GM23338 (cell line): ENCODE measurements at regions not wholly inside any gene's neighbourhood (a gene's known extent, or its start where the extent isn't known, plus 50 kb on each side); places are given as distances from the start of the nearest gene placed in this dataset.

Experiments
- ATAC-seq: fragments of 200-7000 bp; cut with Tn5 transposase; 3 replicates; pipeline ENCODE4 v1.9.1; 2020
- DNase-seq: peaks from one replicate; pipeline ENCODE4 v3.0.0-alpha.2; 2015; ENCODE audit warnings: low spot score
- H2AFZ ChIP-seq: fragments of 200-600 bp; sonication (generic); 2 replicates; pipeline ENCODE4 v1.8.0; 2016; ENCODE audit warnings: antibody characterized with exemption, mild to moderate bottlenecking, moderate library complexity
- H3F3A ChIP-seq: fragments of 200-600 bp; sonication (generic); replicated peaks from 2 replicates; pipeline ENCODE4 v1.8.0; 2017; ENCODE audit warnings: antibody characterized with exemption, mixed run types, low read depth
- H3K27ac ChIP-seq: fragments of 200-600 bp; sonication (generic); 2 replicates; pipeline ENCODE4 v1.6.1; 2016; ENCODE audit warnings: low read depth
- H3K27me3 ChIP-seq: fragments of 200-600 bp; sonication (generic); 2 replicates; pipeline ENCODE4 v1.8.0; 2016; ENCODE audit warnings: mild to moderate bottlenecking, mixed run types, moderate library complexity; ENCODE audit not compliant: insufficient read depth
- H3K36me3 ChIP-seq: fragments of 200-600 bp; sonication (generic); 2 replicates; pipeline ENCODE4 v1.8.0; 2016; ENCODE audit warnings: mild to moderate bottlenecking; ENCODE audit not compliant: insufficient read depth
- H3K4me1 ChIP-seq: fragments of 200-600 bp; sonication (generic); 2 replicates; pipeline ENCODE4 v1.8.0; 2016; ENCODE audit warnings: mild to moderate bottlenecking, moderate library complexity; ENCODE audit not compliant: insufficient read depth
- H3K4me2 ChIP-seq: fragments of 200-600 bp; sonication (generic); 2 replicates; pipeline ENCODE4 v1.7.1; 2017; ENCODE audit warnings: mixed run types
- H3K4me3 ChIP-seq: fragments of 200-600 bp; sonication (generic); 2 replicates; pipeline ENCODE4 v1.6.1; 2016; ENCODE audit warnings: mixed run types
- H3K79me2 ChIP-seq: fragments of 200-600 bp; sonication (generic); replicated peaks from 2 replicates; pipeline ENCODE4 v1.8.0; 2017; ENCODE audit warnings: mild to moderate bottlenecking; ENCODE audit not compliant: insufficient read depth
- H3K9me2 ChIP-seq: fragments of 200-600 bp; sonication (generic); 2 replicates; pipeline ENCODE4 v1.8.0; 2017; ENCODE audit not compliant: insufficient read depth
- H4K20me1 ChIP-seq: fragments of 200-600 bp; sonication (generic); replicated peaks from 2 replicates; pipeline ENCODE4 v1.8.0; 2017; ENCODE audit warnings: mild to moderate bottlenecking; ENCODE audit not compliant: insufficient read depth
- H3K27ac Mint-ChIP-seq: 2 replicates; pipeline ENCODE4 v1.8.0; 2020; ENCODE audit warnings: inconsistent platforms, mild to moderate bottlenecking, moderate library complexity, mixed read lengths
- H3K27me3 Mint-ChIP-seq: 3 replicates; pipeline ENCODE4 v1.8.0; 2022; ENCODE audit warnings: low read depth, mild to moderate bottlenecking, moderate library complexity, mixed read lengths, inconsistent platforms; ENCODE audit not compliant: insufficient read depth, poor library complexity
- H3K36me3 Mint-ChIP-seq: 3 replicates; pipeline ENCODE4 v1.8.0; 2021; ENCODE audit warnings: low read depth, mild to moderate bottlenecking, inconsistent platforms, moderate library complexity, mixed read lengths
- H3K4me1 Mint-ChIP-seq: 3 replicates; pipeline ENCODE4 v1.8.0; 2020; ENCODE audit warnings: mild to moderate bottlenecking, inconsistent platforms, mixed read lengths
- H3K4me3 Mint-ChIP-seq: 3 replicates; pipeline ENCODE4 v1.8.0; 2021; ENCODE audit warnings: moderate library complexity, mild to moderate bottlenecking, inconsistent platforms, mixed read lengths
- H3K9me3 Mint-ChIP-seq: 3 replicates; pipeline ENCODE4 v1.8.0; 2020; ENCODE audit warnings: moderate library complexity, mild to moderate bottlenecking, inconsistent platforms, mixed read lengths
- CTCF ChIP-seq, 2 experiments: fragments of 200-600 bp in 1 of 2; sonication (generic) in 1 of 2; conservative IDR thresholded peaks; 2 replicates each; pipeline versions ENCODE4 v1.5.1 to v1.6.1; 2016 to 2017; ENCODE audit warnings: antibody characterized with exemption in 2 of 2, low read depth in 2 of 2, mild to moderate bottlenecking in 2 of 2, moderate library complexity in 1 of 2
- ETS1 ChIP-seq: IDR thresholded peaks from 2 replicates; pipeline ENCODE4 v1.6.1; 2016; ENCODE audit warnings: antibody characterized with exemption
- EZH2 ChIP-seq: fragments of 200-600 bp; sonication (generic); IDR thresholded peaks from one replicate; pipeline ENCODE4 v1.8.0; 2017; ENCODE audit warnings: antibody characterized with exemption, mild to moderate bottlenecking, low read depth; ENCODE audit not compliant: unreplicated experiment
- EZH2phosphoT487 ChIP-seq: fragments of 200-600 bp; sonication (generic); IDR thresholded peaks from one replicate; pipeline ENCODE4 v1.8.1; 2018; ENCODE audit warnings: antibody characterized with exemption; ENCODE audit not compliant: unreplicated experiment
- JUNB ChIP-seq: IDR thresholded peaks from one replicate; pipeline ENCODE4 v1.6.1; 2016; ENCODE audit warnings: antibody characterized with exemption; ENCODE audit not compliant: unreplicated experiment
- NANOG ChIP-seq: IDR thresholded peaks from 2 replicates; pipeline ENCODE4 v1.6.1; 2016; ENCODE audit warnings: antibody characterized with exemption, borderline replicate concordance
- POLR2AphosphoS5 ChIP-seq: IDR thresholded peaks from 2 replicates; pipeline ENCODE4 v1.6.1; 2016; ENCODE audit warnings: antibody characterized with exemption, low read depth
- REST ChIP-seq: IDR thresholded peaks from one replicate; pipeline ENCODE4 v1.6.1; 2018; ENCODE audit warnings: antibody characterized with exemption; ENCODE audit not compliant: unreplicated experiment
- STAT1 ChIP-seq: IDR thresholded peaks from one replicate; pipeline ENCODE4 v1.6.1; 2016; ENCODE audit warnings: antibody characterized with exemption; ENCODE audit not compliant: unreplicated experiment
- TF ChIP-seq, protein P1 (sequence below): fragments of 250-450 bp; sonication (Bioruptor Pico); IDR thresholded peaks from 2 replicates; pipeline ENCODE4 v1.5.0; 2020; ENCODE audit warnings: mild to moderate bottlenecking, moderate library complexity

DNA sequence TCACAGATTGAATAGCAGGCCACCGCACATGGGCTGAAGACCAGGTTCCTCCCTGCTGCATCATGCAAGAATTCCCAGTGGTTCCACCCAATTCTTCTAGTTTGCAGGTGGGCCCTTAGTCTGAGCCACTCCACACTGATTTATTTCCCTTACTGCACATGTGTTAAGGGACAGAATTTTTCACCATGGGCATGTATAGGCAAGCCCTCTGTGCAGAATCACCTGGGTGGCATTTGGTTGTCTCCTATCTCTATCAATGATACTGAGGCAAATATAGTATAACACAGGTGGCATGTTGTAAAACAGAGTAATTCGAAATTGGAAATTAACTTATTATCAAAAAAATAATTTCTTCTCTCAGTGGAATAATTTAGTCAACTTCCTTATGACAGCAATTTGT, 1892.4 kb downstream of the NCAM2 start:
- no peak overlapping the region for H2AFZ ChIP-seq
- no peaks in the 10 kb centered on the region for H4K20me1 ChIP-seq
- H3K27me3 ChIP-seq = no peaks in the 10 kb centered on the region
- Mint-ChIP-seq H3K36me3 (no peaks in the 10 kb centered on the region), H3K27ac (no peak overlapping the region), H3K9me3 (0 out of 3 replicates have a peak, but pooled peaks cover under 1% of the 10 kb centered on the region), H3K27me3 (no peaks in the 10 kb centered on the region), H3K4me3 (no peak overlapping the region), H3K4me1 (peaks cover 10% of the 10 kb centered on the region)
- DNase-seq (no peak), ATAC-seq (no peak)
- no peak overlapping the region for H3K27ac ChIP-seq
- H3K4me1 ChIP-seq = peaks cover 8% of the 10 kb centered on the region; the same call in 1 of the 2 replicates
- no peaks in the 10 kb centered on the region for H3K9me2 ChIP-seq
- H3F3A ChIP-seq = no peaks in the 10 kb centered on the region
- H3K4me2 ChIP-seq = no peak overlapping the region
- H3K79me2 ChIP-seq = no peaks in the 10 kb centered on the region
- H3K4me3 ChIP-seq = no peak overlapping the region
- TF ChIP-seq CTCF (conservative IDR thresholded peaks at IDR 0.05; ENCODE audit: low read depth in 2 of 2) (no peak), POLR2AphosphoS5 (no peak), STAT1 (no peak), EZH2phosphoT487 (no peak), ETS1 (no peak)
- no peaks in the 10 kb centered on the region for H3K36me3 ChIP-seq

DNA sequence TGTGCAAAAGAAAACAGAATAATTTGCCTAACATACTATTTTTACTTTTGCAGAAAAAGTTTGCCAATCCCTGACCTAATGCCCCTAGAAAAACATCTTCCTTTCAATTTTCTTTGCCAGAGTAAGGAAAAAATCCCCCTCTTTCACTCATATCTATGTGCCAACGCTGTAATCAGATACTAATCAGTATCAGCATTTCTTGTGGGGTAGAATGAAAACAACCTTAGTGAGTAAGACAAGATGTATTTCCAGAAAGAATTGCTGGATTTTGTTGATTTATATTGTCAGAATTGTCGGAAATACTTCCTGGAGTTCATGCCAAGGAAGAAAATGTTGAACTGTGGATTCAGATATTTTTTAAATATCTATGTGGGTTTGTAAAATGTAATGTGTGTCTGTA, 1893.8 kb downstream of the NCAM2 start:
- Histone ChIP-seq H3K27me3 (no peaks in the 10 kb centered on the region), H4K20me1 (no peaks in the 10 kb centered on the region), H3K4me1 (no peaks in the 10 kb centered on the region), H2AFZ (no peak overlapping the region), H3K9me2 (no peaks in the 10 kb centered on the region), H3K36me3 (no peaks in the 10 kb centered on the region), H3K4me3 (no peak overlapping the region), H3K4me2 (no peak overlapping the region), H3F3A (no peaks in the 10 kb centered on the region), H3K27ac (no peak overlapping the region), H3K79me2 (no peaks in the 10 kb centered on the region)
- no peak overlapping the region for H3K4me3 Mint-ChIP-seq
- H3K9me3 Mint-ChIP-seq = 0 out of 3 replicates have a peak, but pooled peaks cover 5% of the 10 kb centered on the region
- H3K27me3 Mint-ChIP-seq = no peaks in the 10 kb centered on the region
- H3K36me3 Mint-ChIP-seq = no peaks in the 10 kb centered on the region
- peaks cover 7% of the 10 kb centered on the region; the same call in 1 of the 3 replicates for H3K4me1 Mint-ChIP-seq
- no peak overlapping the region for H3K27ac Mint-ChIP-seq
- ATAC-seq (no peak), DNase-seq (no peak)
- TF ChIP-seq NANOG = no peak
- no peak for TF ChIP-seq EZH2
- TF ChIP-seq JUNB = no peak
- no peak for TF ChIP-seq POLR2AphosphoS5
- TF ChIP-seq REST = no peak
- TF ChIP-seq, protein P1, sequence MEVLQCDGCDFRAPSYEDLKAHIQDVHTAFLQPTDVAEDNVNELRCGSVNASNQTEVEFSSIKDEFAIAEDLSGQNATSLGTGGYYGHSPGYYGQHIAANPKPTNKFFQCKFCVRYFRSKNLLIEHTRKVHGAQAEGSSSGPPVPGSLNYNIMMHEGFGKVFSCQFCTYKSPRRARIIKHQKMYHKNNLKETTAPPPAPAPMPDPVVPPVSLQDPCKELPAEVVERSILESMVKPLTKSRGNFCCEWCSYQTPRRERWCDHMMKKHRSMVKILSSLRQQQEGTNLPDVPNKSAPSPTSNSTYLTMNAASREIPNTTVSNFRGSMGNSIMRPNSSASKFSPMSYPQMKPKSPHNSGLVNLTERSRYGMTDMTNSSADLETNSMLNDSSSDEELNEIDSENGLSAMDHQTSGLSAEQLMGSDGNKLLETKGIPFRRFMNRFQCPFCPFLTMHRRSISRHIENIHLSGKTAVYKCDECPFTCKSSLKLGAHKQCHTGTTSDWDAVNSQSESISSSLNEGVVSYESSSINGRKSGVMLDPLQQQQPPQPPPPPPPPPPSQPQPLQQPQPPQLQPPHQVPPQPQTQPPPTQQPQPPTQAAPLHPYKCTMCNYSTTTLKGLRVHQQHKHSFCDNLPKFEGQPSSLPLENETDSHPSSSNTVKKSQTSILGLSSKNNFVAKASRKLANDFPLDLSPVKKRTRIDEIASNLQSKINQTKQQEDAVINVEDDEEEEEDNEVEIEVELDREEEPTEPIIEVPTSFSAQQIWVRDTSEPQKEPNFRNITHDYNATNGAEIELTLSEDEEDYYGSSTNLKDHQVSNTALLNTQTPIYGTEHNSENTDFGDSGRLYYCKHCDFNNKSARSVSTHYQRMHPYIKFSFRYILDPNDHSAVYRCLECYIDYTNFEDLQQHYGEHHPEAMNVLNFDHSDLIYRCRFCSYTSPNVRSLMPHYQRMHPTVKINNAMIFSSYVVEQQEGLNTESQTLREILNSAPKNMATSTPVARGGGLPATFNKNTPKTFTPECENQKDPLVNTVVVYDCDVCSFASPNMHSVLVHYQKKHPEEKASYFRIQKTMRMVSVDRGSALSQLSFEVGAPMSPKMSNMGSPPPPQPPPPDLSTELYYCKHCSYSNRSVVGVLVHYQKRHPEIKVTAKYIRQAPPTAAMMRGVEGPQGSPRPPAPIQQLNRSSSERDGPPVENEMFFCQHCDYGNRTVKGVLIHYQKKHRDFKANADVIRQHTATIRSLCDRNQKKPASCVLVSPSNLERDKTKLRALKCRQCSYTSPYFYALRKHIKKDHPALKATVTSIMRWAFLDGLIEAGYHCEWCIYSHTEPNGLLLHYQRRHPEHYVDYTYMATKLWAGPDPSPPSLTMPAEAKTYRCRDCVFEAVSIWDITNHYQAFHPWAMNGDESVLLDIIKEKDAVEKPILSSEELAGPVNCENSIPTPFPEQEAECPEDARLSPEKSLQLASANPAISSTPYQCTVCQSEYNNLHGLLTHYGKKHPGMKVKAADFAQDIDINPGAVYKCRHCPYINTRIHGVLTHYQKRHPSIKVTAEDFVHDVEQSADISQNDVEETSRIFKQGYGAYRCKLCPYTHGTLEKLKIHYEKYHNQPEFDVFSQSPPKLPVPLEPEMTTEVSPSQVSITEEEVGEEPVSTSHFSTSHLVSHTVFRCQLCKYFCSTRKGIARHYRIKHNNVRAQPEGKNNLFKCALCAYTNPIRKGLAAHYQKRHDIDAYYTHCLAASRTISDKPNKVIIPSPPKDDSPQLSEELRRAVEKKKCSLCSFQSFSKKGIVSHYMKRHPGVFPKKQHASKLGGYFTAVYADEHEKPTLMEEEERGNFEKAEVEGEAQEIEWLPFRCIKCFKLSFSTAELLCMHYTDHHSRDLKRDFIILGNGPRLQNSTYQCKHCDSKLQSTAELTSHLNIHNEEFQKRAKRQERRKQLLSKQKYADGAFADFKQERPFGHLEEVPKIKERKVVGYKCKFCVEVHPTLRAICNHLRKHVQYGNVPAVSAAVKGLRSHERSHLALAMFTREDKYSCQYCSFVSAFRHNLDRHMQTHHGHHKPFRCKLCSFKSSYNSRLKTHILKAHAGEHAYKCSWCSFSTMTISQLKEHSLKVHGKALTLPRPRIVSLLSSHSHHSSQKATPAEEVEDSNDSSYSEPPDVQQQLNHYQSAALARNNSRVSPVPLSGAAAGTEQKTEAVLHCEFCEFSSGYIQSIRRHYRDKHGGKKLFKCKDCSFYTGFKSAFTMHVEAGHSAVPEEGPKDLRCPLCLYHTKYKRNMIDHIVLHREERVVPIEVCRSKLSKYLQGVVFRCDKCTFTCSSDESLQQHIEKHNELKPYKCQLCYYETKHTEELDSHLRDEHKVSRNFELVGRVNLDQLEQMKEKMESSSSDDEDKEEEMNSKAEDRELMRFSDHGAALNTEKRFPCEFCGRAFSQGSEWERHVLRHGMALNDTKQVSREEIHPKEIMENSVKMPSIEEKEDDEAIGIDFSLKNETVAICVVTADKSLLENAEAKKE (CRISPR knock-in tag) = no peak
